GM12864 (cell line): ENCODE measurements at regions not wholly inside any gene's neighbourhood (a gene's known extent, or its start where the extent isn't known, plus 50 kb on each side); places are given as distances from the start of the nearest gene placed in this dataset.
"Not testable (repeated sequence)": the region's sequence is repeated elsewhere in the genome, so short reads cannot be mapped to it uniquely, and the experiment has no call there.

Experiments
- DNase-seq: peaks from one replicate; pipeline ENCODE4 v3.0.0-alpha.2; 2011; ENCODE audit warnings: low read depth
- H3K4me3 ChIP-seq: 2 replicates; pipeline ENCODE4 v1.5.1; 2011; ENCODE audit warnings: mild to moderate bottlenecking, low read depth, low read length, control low read depth
- CTCF ChIP-seq: IDR thresholded peaks from 2 replicates; pipeline ENCODE4 v1.5.1; 2011; ENCODE audit warnings: low read depth, mild to moderate bottlenecking, moderate library complexity, low read length, control low read depth, inconsistent platforms; ENCODE audit errors: missing control alignments

GRCh38 chr3:162956711-162957110 is 1460.1 kb downstream of the OTOL1 start:
- no peak overlapping the region for H3K4me3 ChIP-seq
- no peak for TF ChIP-seq CTCF
- no peak for DNase-seq

GRCh38 chr3:162960269-162960668 is 1463.7 kb downstream of the OTOL1 start:
- no peak overlapping the region for H3K4me3 ChIP-seq
- no peak for DNase-seq
- TF ChIP-seq CTCF = no peak

GRCh38 chr3:162970292-162970691 is 1473.7 kb downstream of the OTOL1 start:
- no peak overlapping the region for H3K4me3 ChIP-seq
- TF ChIP-seq CTCF = no peak
- no peak for DNase-seq

GRCh38 chr3:162971715-162972114 is 1475.1 kb downstream of the OTOL1 start:
- no peak overlapping the region for H3K4me3 ChIP-seq
- no peak for DNase-seq
- TF ChIP-seq CTCF = no peak

GRCh38 chr3:162973428-162973917 is 1476.9 kb downstream of the OTOL1 start:
- no peak for DNase-seq
- no peak for TF ChIP-seq CTCF
- H3K4me3 ChIP-seq = no peak overlapping the region

GRCh38 chr3:162978136-162978535 is 1481.5 kb downstream of the OTOL1 start:
- DNase-seq = no peak
- no peak for TF ChIP-seq CTCF

GRCh38 chr3:162984746-162985145 is 1488.1 kb downstream of the OTOL1 start:
- no peak overlapping the region for H3K4me3 ChIP-seq
- DNase-seq = no peak
- TF ChIP-seq CTCF = no peak

More at GRCh38 chr3:162978136-162978535, 1481.5 kb downstream of the OTOL1 start:
- no peak overlapping the region for H3K4me3 ChIP-seq

- not testable (repeated sequence) for DNase-seq, H3K4me3 ChIP-seq
Observed at GRCh38 chr3:162987085-162987794, 1490.6 kb downstream of the OTOL1 start.
